Tibial nerve (tissue), 3 donors: ENCODE measurements at regions not wholly inside any gene's neighbourhood (a gene's known extent, or its start where the extent isn't known, plus 50 kb on each side); places are given as distances from the start of the nearest gene placed in this dataset.

Experiments used
- POLR2A ChIP-seq, 2 donors: fragments of 450-650 bp; IDR thresholded peaks; one replicate each; pipeline ENCODE4 v1.6.1; 2017; ENCODE audit warnings: antibody characterized with exemption in 2 of 2, mild to moderate bottlenecking in 2 of 2, moderate library complexity in 2 of 2
- TF ChIP-seq, protein P1 (sequence below), 5 experiments: fragments of 200-600 bp in 3 of 5; fragments of 450-650 bp in 2 of 5; sonication (generic) in 3 of 5; IDR thresholded peaks; one replicate each; pipeline ENCODE4 v1.5.1; 2016 to 2019; ENCODE audit warnings: antibody characterized with exemption in 5 of 5, mild to moderate bottlenecking in 3 of 5, moderate library complexity in 2 of 5

DNA sequence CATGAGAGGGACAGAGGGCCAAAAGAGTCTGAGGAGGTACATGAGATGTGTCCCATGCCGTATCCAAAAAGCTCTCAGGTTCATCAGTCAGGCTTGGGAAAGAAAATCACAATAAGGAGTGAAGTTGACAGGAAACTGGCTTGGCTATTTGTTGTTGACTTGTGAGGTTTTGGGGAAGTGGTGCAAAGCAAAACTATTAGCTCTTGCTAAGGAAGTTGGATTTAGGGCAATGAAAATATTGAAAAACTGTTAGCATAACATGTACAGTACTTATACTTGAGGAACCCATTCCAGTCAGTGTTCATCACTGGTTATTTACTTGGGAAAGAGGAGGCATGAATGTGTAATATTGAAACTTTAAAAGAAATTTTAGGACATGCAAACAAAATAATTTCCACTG is 145.9 kb downstream of the DUSP6 start:
- TF ChIP-seq, protein P1, sequence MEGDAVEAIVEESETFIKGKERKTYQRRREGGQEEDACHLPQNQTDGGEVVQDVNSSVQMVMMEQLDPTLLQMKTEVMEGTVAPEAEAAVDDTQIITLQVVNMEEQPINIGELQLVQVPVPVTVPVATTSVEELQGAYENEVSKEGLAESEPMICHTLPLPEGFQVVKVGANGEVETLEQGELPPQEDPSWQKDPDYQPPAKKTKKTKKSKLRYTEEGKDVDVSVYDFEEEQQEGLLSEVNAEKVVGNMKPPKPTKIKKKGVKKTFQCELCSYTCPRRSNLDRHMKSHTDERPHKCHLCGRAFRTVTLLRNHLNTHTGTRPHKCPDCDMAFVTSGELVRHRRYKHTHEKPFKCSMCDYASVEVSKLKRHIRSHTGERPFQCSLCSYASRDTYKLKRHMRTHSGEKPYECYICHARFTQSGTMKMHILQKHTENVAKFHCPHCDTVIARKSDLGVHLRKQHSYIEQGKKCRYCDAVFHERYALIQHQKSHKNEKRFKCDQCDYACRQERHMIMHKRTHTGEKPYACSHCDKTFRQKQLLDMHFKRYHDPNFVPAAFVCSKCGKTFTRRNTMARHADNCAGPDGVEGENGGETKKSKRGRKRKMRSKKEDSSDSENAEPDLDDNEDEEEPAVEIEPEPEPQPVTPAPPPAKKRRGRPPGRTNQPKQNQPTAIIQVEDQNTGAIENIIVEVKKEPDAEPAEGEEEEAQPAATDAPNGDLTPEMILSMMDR (IDR thresholded peaks at IDR 0.05), result no peak
- TF ChIP-seq POLR2A (IDR thresholded peaks at IDR 0.05), result no peak
